HL-60 (cell line): ENCODE measurements at regions not wholly inside any gene's neighbourhood (a gene's known extent, or its start where the extent isn't known, plus 50 kb on each side); places are given as distances from the start of the nearest gene placed in this dataset.

ENCODE experiments used
- DNase-seq, 2 experiments: peaks; one replicate each; pipeline ENCODE4 v3.0.0-alpha.2; 2010 to 2020; ENCODE audit warnings: low read depth in 1 of 2, low spot score in 1 of 2
- H3K27ac ChIP-seq: fragments of 250-450 bp; sonication (Bioruptor Pico); replicated peaks from 2 replicates; pipeline ENCODE4 v1.5.1; 2020; ENCODE audit warnings: mild to moderate bottlenecking, moderate library complexity
- H3K27me3 ChIP-seq: fragments of 250-450 bp; sonication (Bioruptor Pico); 2 replicates; pipeline ENCODE4 v1.5.1; 2021; ENCODE audit warnings: mild to moderate bottlenecking, moderate library complexity; ENCODE audit not compliant: insufficient read depth, poor library complexity, severe bottlenecking
- H3K4me3 ChIP-seq: replicated peaks from 2 replicates; pipeline ENCODE4 v1.5.1; 2011; ENCODE audit warnings: mild to moderate bottlenecking, control low read depth, low read length; ENCODE audit not compliant: insufficient read depth
- CTCF ChIP-seq: IDR thresholded peaks from one replicate; pipeline ENCODE4 v1.5.1; 2011; ENCODE audit warnings: low read length, control low read depth, inconsistent platforms; ENCODE audit not compliant: insufficient read depth
- GABPA ChIP-seq: IDR thresholded peaks from 2 replicates; pipeline ENCODE4 v1.6.1; 2012; ENCODE audit warnings: low read depth
- POLR2AphosphoS5 ChIP-seq: IDR thresholded peaks from 2 replicates; pipeline ENCODE4 v1.6.1; 2012; ENCODE audit warnings: low read depth
- REST ChIP-seq: IDR thresholded peaks from 2 replicates; pipeline ENCODE4 v1.6.1; 2012; ENCODE audit warnings: low read depth; ENCODE audit not compliant: insufficient replicate concordance
- SPI1 ChIP-seq: IDR thresholded peaks from 2 replicates; pipeline ENCODE4 v1.6.1; 2012; ENCODE audit warnings: low read depth, mild to moderate bottlenecking, borderline replicate concordance

GRCh38 chr1:4528590-4528989, 125.8 kb upstream of the AJAP1 start:
- no peak for TF ChIP-seq CTCF
- no peak overlapping the region for H3K27ac ChIP-seq
- no peaks in the 10 kb centered on the region for H3K27me3 ChIP-seq
- DNase-seq: no peak
- H3K4me3 ChIP-seq: no peak overlapping the region

GRCh38 chr1:4529446-4530165, 124.8 kb upstream of the AJAP1 start:
- Histone ChIP-seq H3K4me3 (no peak overlapping the region), H3K27me3 (no peaks in the 10 kb centered on the region), H3K27ac (no peak overlapping the region)
- TF ChIP-seq POLR2AphosphoS5 (no peak), GABPA (no peak), REST (no peak), CTCF (no peak), SPI1 (no peak)
- no peak for DNase-seq

GRCh38 chr1:4530166-4530785, 124.1 kb upstream of the AJAP1 start:
- Histone ChIP-seq H3K27ac (no peak overlapping the region), H3K4me3 (no peak overlapping the region), H3K27me3 (no peaks in the 10 kb centered on the region)
- no peak for DNase-seq
- TF ChIP-seq CTCF (no peak), SPI1 (no peak), GABPA (no peak), REST (no peak), POLR2AphosphoS5 (no peak)

GRCh38 chr1:4531842-4532241, 122.6 kb upstream of the AJAP1 start:
- no peaks in the 10 kb centered on the region for H3K27me3 ChIP-seq
- DNase-seq: no peak

More at GRCh38 chr1:4531842-4532241, 122.6 kb upstream of the AJAP1 start:
- no peak for TF ChIP-seq GABPA
- TF ChIP-seq CTCF: no peak
- TF ChIP-seq POLR2AphosphoS5: no peak
- no peak for TF ChIP-seq REST
- no peak for TF ChIP-seq SPI1
- Histone ChIP-seq H3K4me3 (no peak overlapping the region), H3K27ac (no peak overlapping the region)
